Panc1 (cell line): ENCODE measurements at regions not wholly inside any gene's neighbourhood (a gene's known extent, or its start where the extent isn't known, plus 50 kb on each side); places are given as distances from the start of the nearest gene placed in this dataset.

Source experiments
- ATAC-seq: fragments of 200-7000 bp; cut with Tn5 transposase; 2 replicates; pipeline ENCODE4 v1.9.1; 2020; ENCODE audit warnings: mild to moderate bottlenecking, moderate library complexity
- BruUV-seq: library from RNA; stranded (reverse); fragments of 400-500 nt; replicated peaks from 2 replicates; lab custom pipeline; 2021; lab: Mats Ljungman, UMichigan
- CTCF ChIA-PET: fragments of 300-600 bp; sonication (Branson Sonifier 250); formaldehyde crosslinking; loops from one replicate; lab custom pipeline; 2022; ENCODE audit warnings: antibody characterized with exemption; lab: Charles Lee
- POLR2A ChIA-PET: fragments of 300-600 bp; sonication (Branson Sonifier 250); formaldehyde crosslinking; loops from one replicate; lab custom pipeline; 2022; ENCODE audit warnings: antibody characterized with exemption; lab: Charles Lee
- DNase-seq: peaks from one replicate; pipeline ENCODE4 v3.0.0-alpha.2; 2010; ENCODE audit warnings: low read depth, low spot score
- H3K27ac ChIP-seq: 2 replicates; pipeline ENCODE4 v1.5.1; 2011; ENCODE audit warnings: mild to moderate bottlenecking, low read length, inconsistent platforms
- H3K27me3 ChIP-seq: fragments of 200-500 bp; sonication (Bioruptor generic); 2 replicates; pipeline ENCODE4 v1.6.0; 2014; ENCODE audit warnings: low read length, inconsistent platforms; ENCODE audit not compliant: control insufficient read depth, insufficient read depth
- H3K36me3 ChIP-seq: fragments of 200-500 bp; sonication (Bioruptor generic); 2 replicates; pipeline ENCODE4 v1.5.1; 2014; ENCODE audit warnings: inconsistent platforms, mild to moderate bottlenecking, low read length, moderate library complexity; ENCODE audit not compliant: control insufficient read depth, insufficient read depth
- H3K4me1 ChIP-seq: 2 replicates; pipeline ENCODE4 v1.5.1; 2011; ENCODE audit warnings: inconsistent platforms, mild to moderate bottlenecking, low read length, moderate library complexity; ENCODE audit not compliant: control insufficient read depth, insufficient read depth
- H3K4me3 ChIP-seq, 2 experiments: 2 replicates each; pipeline ENCODE4 v1.5.1; 2011 to 2012; ENCODE audit warnings: low read depth in 2 of 2, low read length in 2 of 2, mild to moderate bottlenecking in 2 of 2, inconsistent platforms in 1 of 2, moderate library complexity in 1 of 2
- H3K9me3 ChIP-seq: fragments of 200-500 bp; sonication (Bioruptor generic); 2 replicates; pipeline ENCODE4 v1.5.1; 2014; ENCODE audit warnings: low read depth, mild to moderate bottlenecking, inconsistent platforms, low read length, moderate library complexity; ENCODE audit not compliant: control insufficient read depth, insufficient read depth
- CTCF ChIP-seq: fragments of 450-650 bp; IDR thresholded peaks from 2 replicates; pipeline ENCODE4 v1.5.1; 2017; ENCODE audit warnings: mild to moderate bottlenecking
- POLR2AphosphoS5 ChIP-seq: IDR thresholded peaks from 2 replicates; pipeline ENCODE4 v1.6.1; 2012; ENCODE audit warnings: mild to moderate bottlenecking, low read depth, low read length, moderate library complexity
- REST ChIP-seq, 2 experiments: IDR thresholded peaks; 2 replicates each; pipeline ENCODE4 v1.6.1; 2011 to 2012; ENCODE audit warnings: low read depth in 2 of 2, control low read depth in 1 of 2, low read length in 1 of 2, mild to moderate bottlenecking in 1 of 2, moderate library complexity in 1 of 2; ENCODE audit not compliant: insufficient read depth in 1 of 2
- SIN3A ChIP-seq: IDR thresholded peaks from 2 replicates; pipeline ENCODE4 v1.6.1; 2012; ENCODE audit warnings: low read depth, mild to moderate bottlenecking, low read length, moderate library complexity, borderline replicate concordance; ENCODE audit not compliant: insufficient read depth
- TCF7L2 ChIP-seq: IDR thresholded peaks from 2 replicates; pipeline ENCODE4 v1.6.1; 2011; ENCODE audit warnings: mild to moderate bottlenecking, low read depth, low read length, inconsistent platforms
- in situ Hi-C: cut with HindIII; loops from 2 replicates; pipeline ENCODE4 v1.10.0; 2016; ENCODE audit warnings: low sequenced_read_pairs, low pct_unique_long_range_greater_than_20kb
- intact Hi-C: fragments of 100-400 bp; cut with micrococcal nuclease; formaldehyde crosslinking; loops from one replicate; pipeline ENCODE4 v1.10.0; 2022; ENCODE audit not compliant: unreplicated experiment

GRCh38 chr3:193130576-193130975 is 110.4 kb upstream of the PLAAT1 start:
- no peak for TF ChIP-seq POLR2AphosphoS5
- no peak for TF ChIP-seq TCF7L2
- no peak for TF ChIP-seq CTCF
- no peak for TF ChIP-seq SIN3A
- no peak for TF ChIP-seq REST (IDR thresholded peaks at IDR 0.05; ENCODE audit: insufficient read depth in 1 of 2, low read depth in 2 of 2, low read length in 1 of 2)
- CTCF ChIA-PET: no interaction called here
- ATAC-seq: no peak
- BruUV-seq: no TSS peak
- H3K27ac ChIP-seq: no peak overlapping the region
- in situ Hi-C loops (no loop called here), intact Hi-C loops (no loop called here)
- H3K36me3 ChIP-seq: no peaks in the 10 kb centered on the region
- no peaks in the 10 kb centered on the region for H3K9me3 ChIP-seq
- H3K4me1 ChIP-seq: no peaks in the 10 kb centered on the region
- POLR2A ChIA-PET: no interaction called here
- DNase-seq: no peak
- H3K4me3 ChIP-seq: no peak overlapping the region
- H3K27me3 ChIP-seq: peaks cover 2% of the 10 kb centered on the region; the same call in 1 of the 2 replicates

- CTCF ChIA-PET: no interaction called here
- no peaks in the 10 kb centered on the region for H3K4me1 ChIP-seq
- H3K27me3 ChIP-seq: no peaks in the 10 kb centered on the region; the same call in 1 of the 2 replicates
- BruUV-seq: no TSS peak
- H3K4me3 ChIP-seq: no peak overlapping the region
- no peaks in the 10 kb centered on the region for H3K36me3 ChIP-seq
- ATAC-seq (no peak), DNase-seq (no peak)
- TF ChIP-seq TCF7L2: no peak
- no peak for TF ChIP-seq REST (IDR thresholded peaks at IDR 0.05; ENCODE audit: insufficient read depth in 1 of 2, low read depth in 2 of 2, low read length in 1 of 2)
- no peak for TF ChIP-seq POLR2AphosphoS5
- TF ChIP-seq CTCF: no peak
- no peak for TF ChIP-seq SIN3A
- no peak overlapping the region for H3K27ac ChIP-seq
- POLR2A ChIA-PET: no interaction called here
- intact Hi-C loops: no loop called here
- H3K9me3 ChIP-seq: no peaks in the 10 kb centered on the region
- in situ Hi-C loops: no loop called here
Observed at GRCh38 chr3:193132241-193132640, 108.8 kb upstream of the PLAAT1 start.
